H54 (cell line): ENCODE measurements at regions not wholly inside any gene's neighbourhood (a gene's known extent, or its start where the extent isn't known, plus 50 kb on each side); places are given as distances from the start of the nearest gene placed in this dataset.
"Not testable (repeated sequence)": the region's sequence is repeated elsewhere in the genome, so short reads cannot be mapped to it uniquely, and the experiment has no call there.

ENCODE experiments used
- DNase-seq: peaks from one replicate; pipeline ENCODE4 v3.0.0; 2011; ENCODE audit warnings: low spot score, mixed read lengths; ENCODE audit not compliant: insufficient read length
- FAIRE-seq: peaks from 3 replicates; lab custom pipeline; 2011; peaks lifted over from hg19 to GRCh38; lab: Jason Lieb, UNC
- POLR2A ChIP-seq: IDR thresholded peaks from 2 replicates; pipeline ENCODE4 v1.6.1; 2011; ENCODE audit warnings: low read depth, mild to moderate bottlenecking, low read length

- FAIRE-seq (no peak), DNase-seq (no peak)
- TF ChIP-seq POLR2A = no peak
Observed at GRCh38 chr12:30529489-30530269, 166.0 kb downstream of the IPO8 start.

- FAIRE-seq (no peak), DNase-seq (no peak)
- no peak for TF ChIP-seq POLR2A
Observed at GRCh38 chr12:30525171-30525570, 170.5 kb downstream of the IPO8 start.

- FAIRE-seq, DNase-seq: not testable (repeated sequence)
Observed at GRCh38 chr12:30520285-30520684, 175.4 kb downstream of the IPO8 start.

- DNase-seq (no peak), FAIRE-seq (no peak)
- no peak for TF ChIP-seq POLR2A
Observed at GRCh38 chr12:30519535-30519934, 176.1 kb downstream of the IPO8 start.

GRCh38 chr12:30517320-30517719, 178.3 kb downstream of the IPO8 start:
- FAIRE-seq = no peak
- DNase-seq = no peak
- TF ChIP-seq POLR2A = no peak

GRCh38 chr12:30515351-30515750, 180.3 kb downstream of the IPO8 start:
- no peak for DNase-seq
- no peak for TF ChIP-seq POLR2A
- no peak for FAIRE-seq

GRCh38 chr12:30514666-30515065, 181.0 kb downstream of the IPO8 start:
- DNase-seq (no peak), FAIRE-seq (no peak)

GRCh38 chr12:30508205-30508967, 187.3 kb downstream of the IPO8 start:
- no peak for DNase-seq
- FAIRE-seq = no peak
- TF ChIP-seq POLR2A = no peak

More at GRCh38 chr12:30514666-30515065, 181.0 kb downstream of the IPO8 start:
- no peak for TF ChIP-seq POLR2A

GRCh38 chr12:30507576-30507975, 188.1 kb downstream of the IPO8 start:
- DNase-seq (no peak), FAIRE-seq (no peak)
- TF ChIP-seq POLR2A = no peak

- TF ChIP-seq POLR2A = no peak
- DNase-seq = no peak
- FAIRE-seq = no peak
Observed at GRCh38 chr12:30506411-30506810, 189.3 kb downstream of the IPO8 start.

GRCh38 chr12:30501718-30502117, 194.0 kb downstream of the IPO8 start:
- DNase-seq (no peak), FAIRE-seq (no peak)
- no peak for TF ChIP-seq POLR2A

- no peak for DNase-seq
- no peak for TF ChIP-seq POLR2A
- FAIRE-seq = no peak
Observed at GRCh38 chr12:30500532-30500931, 195.1 kb downstream of the IPO8 start.

GRCh38 chr12:30485230-30485890, 210.3 kb downstream of the IPO8 start:
- TF ChIP-seq POLR2A = no peak
- FAIRE-seq = no peak

GRCh38 chr12:30484658-30485057, 211.0 kb downstream of the IPO8 start:
- DNase-seq = no peak
- TF ChIP-seq POLR2A = no peak
- FAIRE-seq = no peak

More at GRCh38 chr12:30485230-30485890, 210.3 kb downstream of the IPO8 start:
- DNase-seq = no peak

GRCh38 chr12:30482650-30483049, 213.0 kb downstream of the IPO8 start:
- TF ChIP-seq POLR2A = no peak
- FAIRE-seq (no peak), DNase-seq (no peak)
